ENCODE measurements at regions not wholly inside any gene's neighbourhood (a gene's known extent, or its start where the extent isn't known, plus 50 kb on each side); places are given as distances from the start of the nearest gene placed in this dataset.
"Not testable (repeated sequence)": the region's sequence is repeated elsewhere in the genome, so short reads cannot be mapped to it uniquely, and the experiment has no call there.

DNA sequence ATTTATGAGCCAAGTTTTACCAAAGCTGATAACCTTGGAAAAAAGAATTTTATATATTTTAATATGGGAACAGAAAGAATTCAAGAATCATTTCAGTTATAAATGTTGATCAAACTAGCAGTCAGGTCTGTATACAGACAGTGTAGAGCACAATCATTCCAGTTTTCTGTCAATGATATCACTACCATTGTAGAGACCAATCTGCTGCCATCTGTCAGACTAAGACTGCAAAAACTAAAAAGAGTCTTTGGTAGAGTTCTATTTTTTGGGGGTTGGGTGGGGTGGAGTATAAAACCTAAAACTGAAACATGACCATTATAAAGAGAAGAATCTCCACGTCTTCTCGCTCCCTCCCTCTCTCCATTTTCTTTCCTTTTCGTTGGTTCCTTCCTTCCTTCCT, 204.7 kb upstream of the UBE2E3 start:
- no peak for DNase-seq (ENCODE audit: low read depth)
- no peak overlapping the region for H3K4me3 ChIP-seq (ENCODE audit: low read depth, low read length)
- no peak for TF ChIP-seq CTCF (conservative IDR thresholded peaks at IDR 0.05; ENCODE audit: low read depth, low read length)

- not testable (repeated sequence) for DNase-seq (ENCODE audit: low read depth); H3K4me3 ChIP-seq (ENCODE audit: low read depth, low read length)
Measured at GRCh38 chr2:180765316-180765715, 215.1 kb upstream of the UBE2E3 start.

DNA sequence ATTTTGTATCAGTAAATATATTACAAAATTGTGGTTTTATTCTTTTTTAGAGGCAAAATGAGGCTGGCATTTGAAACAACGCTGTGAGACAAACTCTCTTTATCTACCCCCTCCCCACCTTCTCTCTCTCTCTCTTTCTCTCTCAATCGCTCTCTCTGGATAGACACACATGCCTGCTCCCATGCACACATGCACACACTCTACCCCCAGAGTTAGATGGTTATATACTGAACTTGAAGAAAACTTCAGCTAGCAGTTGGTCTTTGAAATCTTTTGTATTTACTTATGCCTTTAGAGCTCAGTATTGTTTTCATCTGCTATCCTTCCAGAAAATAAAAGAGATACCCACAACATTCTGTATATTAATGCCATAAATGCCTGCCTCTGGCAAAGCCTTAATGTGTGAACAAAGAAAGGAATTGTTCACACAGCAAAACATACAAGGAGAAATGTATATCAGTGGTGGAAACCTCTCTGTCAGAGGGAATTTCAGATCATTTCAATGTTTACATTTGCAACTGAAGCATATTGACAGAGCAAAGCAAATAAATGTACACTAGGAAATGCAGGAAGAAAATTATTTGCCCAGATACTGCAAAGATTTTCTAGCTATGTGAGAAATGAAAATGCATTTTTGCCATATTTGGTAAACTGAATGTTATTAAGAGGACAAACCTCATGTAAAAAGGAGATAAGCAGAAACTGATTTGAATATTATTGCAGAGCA, 217.0 kb upstream of the UBE2E3 start:
- DNase-seq (ENCODE audit: low read depth), result no peak

GRCh38 chr2:180761224-180761623, 219.2 kb upstream of the UBE2E3 start:
- no peak for TF ChIP-seq CTCF (conservative IDR thresholded peaks at IDR 0.05; ENCODE audit: low read depth, low read length)
- DNase-seq (ENCODE audit: low read depth), result peak; percentile 63
- no peak overlapping the region for H3K4me3 ChIP-seq (ENCODE audit: low read depth, low read length)

More for the DNA sequence above, 217.0 kb upstream of the UBE2E3 start:
- TF ChIP-seq CTCF (conservative IDR thresholded peaks at IDR 0.05; ENCODE audit: low read depth, low read length), result no peak
- no peak overlapping the region for H3K4me3 ChIP-seq (ENCODE audit: low read depth, low read length)

- no peak for TF ChIP-seq CTCF (conservative IDR thresholded peaks at IDR 0.05; ENCODE audit: low read depth, low read length)
- no peak overlapping the region for H3K4me3 ChIP-seq (ENCODE audit: low read depth, low read length)
- DNase-seq (ENCODE audit: low read depth), result no peak
Measured at GRCh38 chr2:180759631-180760030, 220.8 kb upstream of the UBE2E3 start.

- no peak for DNase-seq (ENCODE audit: low read depth)
- no peak for TF ChIP-seq CTCF (conservative IDR thresholded peaks at IDR 0.05; ENCODE audit: low read depth, low read length)
- H3K4me3 ChIP-seq (ENCODE audit: low read depth, low read length), result no peak overlapping the region
Measured at GRCh38 chr2:180753809-180754761, 226.3 kb upstream of the UBE2E3 start.

- no peak for DNase-seq (ENCODE audit: low read depth)
- no peak for TF ChIP-seq CTCF (conservative IDR thresholded peaks at IDR 0.05; ENCODE audit: low read depth, low read length)
- H3K4me3 ChIP-seq (ENCODE audit: low read depth, low read length), result no peak overlapping the region
Measured at GRCh38 chr2:180751306-180751920, 229.0 kb upstream of the UBE2E3 start.
